NCI-H226 (cell line): ENCODE measurements at regions not wholly inside any gene's neighbourhood (a gene's known extent, or its start where the extent isn't known, plus 50 kb on each side); places are given as distances from the start of the nearest gene placed in this dataset.

Experiments
- DNase-seq: peaks from one replicate; pipeline ENCODE4 v3.0.0-alpha.2; 2015

DNA sequence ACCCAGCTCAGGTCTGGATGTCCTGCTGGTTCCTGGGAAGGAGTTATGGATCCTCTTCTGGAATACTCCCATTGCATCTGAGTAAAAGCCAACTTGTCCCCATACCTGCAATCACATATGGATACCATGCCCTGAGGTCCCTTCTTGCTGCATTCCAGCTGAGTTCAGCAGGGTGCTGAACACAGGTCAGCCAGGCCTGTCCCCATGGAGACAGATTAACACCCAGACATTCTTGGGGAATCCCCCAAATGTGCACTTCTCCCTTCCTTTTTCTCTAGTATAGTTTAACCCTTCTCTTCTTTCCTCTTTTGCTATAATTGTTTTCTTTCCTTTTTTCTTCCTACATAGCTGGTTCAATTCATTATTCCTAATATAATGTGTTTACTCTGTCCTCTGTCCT is 799.6 kb upstream of the HS6ST1 start:
- no peak for DNase-seq

DNA sequence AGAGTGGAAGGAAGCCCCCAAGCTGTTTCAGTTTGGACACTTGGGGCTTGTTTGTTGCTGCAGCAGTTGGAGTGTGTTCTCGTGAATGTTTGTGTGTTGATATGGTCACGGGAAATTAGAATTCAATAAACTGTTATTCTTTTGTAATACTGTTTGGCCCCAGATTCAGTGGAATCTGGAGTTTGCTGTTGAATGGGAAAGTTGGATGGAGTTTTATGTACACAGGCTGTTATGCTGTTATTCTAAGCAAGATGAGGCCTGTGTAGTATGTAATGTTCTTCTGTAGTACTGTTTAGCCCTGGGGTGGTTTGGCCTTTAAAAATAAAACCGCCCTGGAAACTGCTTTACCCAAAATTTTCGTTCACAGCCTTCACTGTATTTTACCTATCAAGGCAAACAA is 810.4 kb upstream of the HS6ST1 start:
- no peak for DNase-seq

DNA sequence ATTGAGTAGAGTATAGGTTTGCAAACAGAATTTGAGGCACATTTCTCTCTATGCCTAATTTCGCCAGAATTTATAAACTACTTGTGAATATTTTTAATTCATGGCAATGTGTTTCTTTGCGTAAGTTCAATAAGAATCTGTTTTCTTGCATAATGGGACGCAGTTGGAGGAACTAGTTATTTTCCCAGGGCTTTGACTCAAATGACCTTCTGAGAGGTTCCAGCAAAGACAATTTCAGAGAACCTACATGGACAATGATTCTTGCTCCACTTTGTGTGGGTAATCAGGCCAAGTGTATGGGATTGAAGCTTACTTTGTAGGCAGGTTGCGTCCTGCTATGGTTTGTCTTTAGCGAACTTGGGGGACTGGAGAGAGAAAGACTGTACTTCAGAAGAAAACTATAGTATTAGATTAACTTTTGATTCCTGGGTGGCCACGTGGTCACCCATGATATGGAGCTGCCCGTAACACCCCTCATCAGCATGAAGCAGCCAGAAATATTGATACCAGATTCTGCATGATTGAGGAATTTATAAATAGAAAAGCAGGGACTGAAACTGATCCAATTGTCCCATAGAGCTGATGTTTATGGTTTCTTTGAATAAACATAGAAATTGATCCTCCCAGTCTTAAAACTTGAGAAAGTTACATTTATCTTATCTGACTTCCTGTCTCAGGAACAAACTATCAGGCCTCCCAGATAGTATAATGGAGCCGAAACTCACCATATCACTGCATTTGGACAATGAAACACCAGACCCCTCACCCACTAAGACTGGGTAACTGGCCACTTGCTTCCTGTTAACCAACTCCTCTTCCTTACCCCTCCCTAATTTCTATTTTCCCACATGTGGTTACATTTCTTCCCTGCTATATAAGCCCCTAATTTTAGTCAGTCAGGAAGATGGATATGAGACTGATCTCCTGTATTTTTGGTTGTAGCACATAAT is 815.3 kb upstream of the HS6ST1 start:
- DNase-seq, result no peak

DNA sequence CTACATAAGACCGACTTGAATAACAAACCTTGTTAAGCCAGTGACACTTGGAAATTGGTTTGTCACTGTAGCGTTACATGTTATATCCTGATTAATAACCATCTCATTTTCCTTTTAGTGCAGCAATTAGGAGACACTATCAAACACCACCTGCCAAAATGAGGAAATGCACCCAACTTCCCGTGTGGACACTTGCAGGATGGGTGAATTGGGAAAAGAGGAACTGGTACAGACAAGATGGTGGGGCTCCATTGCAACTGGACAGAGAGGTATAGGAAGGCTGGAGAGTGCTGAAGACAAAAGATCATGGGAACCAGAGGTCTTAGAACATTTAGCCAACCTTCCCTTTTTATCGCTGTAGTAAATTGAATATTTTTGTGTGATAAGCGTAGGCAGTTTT is 816.3 kb upstream of the HS6ST1 start:
- DNase-seq, result no peak

DNA sequence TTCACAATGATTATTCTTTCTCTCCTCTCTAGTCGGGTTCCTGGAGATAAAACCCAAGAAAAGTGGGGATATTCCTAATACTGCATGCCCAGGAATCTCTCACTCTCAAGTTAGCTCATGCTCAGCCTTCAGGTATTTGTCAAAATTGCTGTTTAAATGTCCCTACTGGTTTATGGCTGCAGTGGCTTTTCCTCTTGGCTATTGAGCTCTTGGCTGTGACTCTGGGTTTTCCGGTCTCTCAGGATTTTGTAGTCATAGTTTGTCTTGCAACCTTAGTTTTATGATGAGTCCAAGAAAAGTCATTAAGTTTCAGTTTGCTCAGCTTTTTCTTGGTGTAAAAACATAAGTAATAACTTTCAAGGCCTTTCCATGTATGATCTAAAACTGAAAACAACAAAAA is 820.7 kb upstream of the HS6ST1 start:
- no peak for DNase-seq

DNA sequence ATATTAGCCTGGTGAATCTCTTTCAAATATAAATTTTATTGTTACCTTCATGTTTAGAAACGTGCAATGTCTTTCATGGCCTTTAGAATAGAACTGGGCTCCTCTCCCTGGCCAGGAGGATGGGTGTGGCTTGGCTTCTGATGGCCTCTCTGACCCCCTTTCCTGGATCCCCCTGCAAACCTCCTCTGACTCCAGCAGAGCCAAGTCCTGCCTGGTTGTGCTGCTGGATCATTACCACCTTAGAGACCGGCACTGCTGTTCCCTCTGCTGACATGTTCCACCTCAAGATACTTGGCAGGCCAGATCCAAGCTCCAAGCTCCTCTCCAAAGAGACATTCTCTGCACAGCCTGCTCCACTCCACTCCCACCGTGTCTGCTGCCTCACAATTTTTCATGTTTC is 823.8 kb upstream of the HS6ST1 start:
- no peak for DNase-seq

DNA sequence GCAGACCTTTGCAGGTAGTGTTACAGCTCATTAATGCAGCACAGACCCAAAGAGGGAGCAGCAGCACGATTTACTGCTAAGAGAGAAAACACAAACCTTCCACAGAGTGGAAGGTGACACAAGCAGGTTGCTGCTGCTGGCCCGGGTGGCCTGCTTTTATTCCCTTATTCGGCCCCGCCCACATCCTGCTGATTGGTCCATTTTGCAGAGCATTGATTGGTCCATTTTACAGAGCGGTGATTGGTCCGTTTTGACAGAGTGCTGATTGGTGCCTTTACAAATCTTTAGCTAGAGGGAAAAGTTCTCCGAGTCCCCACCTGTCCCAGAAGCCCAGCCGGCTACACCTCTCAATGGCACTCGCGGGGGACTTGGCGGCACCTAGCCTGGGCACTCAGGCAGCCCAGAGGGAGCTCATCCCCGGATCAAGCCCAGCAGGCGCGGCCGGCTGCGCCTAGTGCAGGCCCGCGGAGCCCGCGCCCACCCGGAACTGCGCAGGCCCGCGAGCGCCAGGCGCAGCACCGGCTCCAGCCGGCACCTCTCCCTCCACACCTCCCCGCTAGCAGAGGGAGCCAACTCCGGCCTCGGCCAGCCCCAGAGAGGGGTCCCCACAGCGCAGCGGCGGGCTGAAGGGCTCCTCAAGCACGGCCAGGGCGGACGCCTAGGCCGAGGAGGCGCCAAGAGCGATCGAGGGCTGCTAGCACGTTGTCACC is 825.6 kb upstream of the HS6ST1 start:
- DNase-seq, result no peak

DNA sequence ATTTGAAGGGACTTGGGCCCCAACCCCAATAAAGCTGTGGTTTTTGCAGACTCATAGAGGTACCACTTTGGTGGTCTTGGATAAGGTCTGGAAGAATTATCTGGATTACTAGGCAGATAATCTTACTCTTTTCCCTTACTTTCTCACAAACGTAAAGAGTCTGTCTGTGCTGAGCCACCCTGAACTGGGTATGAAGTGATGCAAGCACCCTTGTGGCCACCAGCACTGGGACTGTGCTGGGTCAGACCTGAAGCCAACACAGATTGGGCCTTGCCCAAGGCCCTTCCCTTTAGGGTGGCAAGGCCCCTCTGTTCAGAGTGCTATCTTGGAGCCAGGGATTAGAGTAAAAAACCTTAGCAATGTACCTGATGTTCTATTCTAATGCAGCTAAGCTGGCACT is 827.0 kb upstream of the RAB6C start:
- DNase-seq, result no peak

DNA sequence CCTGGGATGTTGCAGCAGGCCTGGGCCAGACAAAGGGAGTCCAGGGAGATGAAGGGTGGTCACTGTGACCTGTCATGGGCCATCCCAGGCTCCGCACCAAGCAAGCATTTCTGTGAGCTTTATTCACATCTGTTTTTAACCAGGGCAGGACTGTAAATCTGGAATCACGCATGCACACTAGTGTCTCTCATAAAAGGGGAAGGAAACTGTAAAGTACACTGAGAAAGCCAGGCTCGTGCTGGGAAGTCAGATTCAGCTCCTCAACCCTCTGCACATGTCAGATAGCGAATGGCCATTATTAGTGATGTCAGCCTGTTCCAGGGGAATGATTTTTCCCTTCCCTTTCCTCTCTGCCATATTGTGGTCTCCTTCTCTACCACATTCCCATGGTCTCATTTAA is 818.6 kb upstream of the RAB6C start:
- DNase-seq, result no peak

DNA sequence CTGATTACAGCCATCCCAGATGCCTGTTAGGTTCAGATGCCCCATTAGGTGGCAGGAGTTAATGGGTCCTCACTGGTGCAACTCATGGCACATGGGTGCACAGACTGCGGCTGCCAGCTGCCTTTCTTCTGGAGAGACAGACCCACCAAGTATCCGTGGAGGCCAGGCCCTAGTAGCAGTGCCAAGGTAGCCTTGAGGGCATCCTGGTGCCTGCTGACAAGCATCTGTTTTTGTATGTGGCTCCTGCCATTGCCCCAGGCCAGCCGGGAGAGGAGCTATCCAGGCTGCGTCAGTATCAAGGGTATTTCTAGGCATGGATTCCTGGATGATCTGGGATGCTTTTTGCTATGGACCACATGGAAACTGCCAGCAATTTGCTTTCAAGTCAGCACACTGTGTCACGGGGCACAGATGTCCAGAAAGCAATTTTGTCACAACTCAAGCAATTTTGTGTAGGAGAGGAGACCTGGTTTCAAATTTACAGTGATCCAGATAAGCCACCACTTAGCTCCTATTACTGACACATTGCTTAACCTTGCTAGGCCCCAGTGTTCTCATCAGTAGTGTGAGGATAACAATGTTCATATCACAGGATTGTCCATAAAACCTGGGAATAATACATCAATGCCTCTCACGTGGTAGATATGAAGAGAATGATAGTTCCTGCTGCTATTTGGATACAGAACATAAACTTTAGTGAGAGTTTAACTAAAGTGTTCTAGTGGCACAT is 815.1 kb upstream of the RAB6C start:
- DNase-seq, result no peak

DNA sequence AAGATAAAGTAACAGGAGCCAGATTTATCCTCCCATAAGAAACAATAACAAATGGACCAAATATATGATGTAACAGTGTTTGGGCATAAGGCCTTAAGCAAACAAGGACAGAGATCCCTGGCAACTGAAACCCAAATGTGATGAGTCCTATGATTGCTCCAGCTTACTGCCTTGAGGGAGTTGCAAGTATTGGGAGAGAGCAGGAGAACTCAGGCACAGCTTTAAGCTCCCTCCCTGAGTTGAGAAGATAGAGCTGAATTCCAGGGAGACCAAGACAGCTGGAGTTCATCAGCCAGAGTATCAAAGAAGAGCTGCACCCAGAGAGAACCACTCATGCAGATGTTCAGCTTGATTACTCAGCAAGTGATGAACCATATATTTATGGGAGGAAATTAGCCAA is 814.5 kb upstream of the RAB6C start:
- no peak for DNase-seq

DNA sequence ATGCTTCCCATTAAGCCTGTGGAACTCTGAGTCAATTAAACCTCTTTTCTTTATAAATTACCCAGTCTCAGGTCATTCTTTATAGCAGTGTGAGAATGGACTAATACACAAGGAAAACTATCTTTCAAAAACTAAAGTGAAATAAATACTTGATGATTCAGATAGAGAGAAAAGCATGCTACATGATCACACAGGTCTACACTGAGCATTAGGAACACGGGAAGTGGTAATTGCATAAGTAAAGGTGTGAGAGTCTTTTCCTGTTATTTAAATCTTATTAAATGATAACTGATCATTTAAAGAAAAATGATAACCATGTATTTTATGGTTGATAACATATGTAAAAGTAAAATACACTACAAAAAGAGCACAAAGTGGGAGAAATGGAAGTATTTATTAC is 812.0 kb upstream of the RAB6C start:
- DNase-seq, result no peak

DNA sequence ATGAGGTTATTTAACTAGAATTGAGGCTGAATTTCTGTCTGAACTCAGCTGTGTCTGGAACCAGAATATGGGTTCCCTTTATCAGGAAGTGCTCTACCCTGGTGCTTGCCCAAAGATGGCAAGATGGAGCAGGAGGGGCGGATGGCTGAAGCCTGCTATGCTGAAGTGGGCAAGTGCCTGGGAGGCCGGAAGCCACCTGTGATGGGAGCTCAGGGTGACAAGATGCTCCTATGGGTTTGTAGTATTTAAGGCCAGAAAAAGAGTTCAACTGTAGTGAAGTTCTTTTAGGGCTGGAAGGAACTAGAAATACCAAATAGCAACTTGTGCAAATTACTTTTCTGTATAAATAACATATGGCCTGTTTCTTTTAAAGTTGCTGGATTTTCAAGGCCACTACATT is 808.9 kb upstream of the RAB6C start:
- DNase-seq, result no peak

DNA sequence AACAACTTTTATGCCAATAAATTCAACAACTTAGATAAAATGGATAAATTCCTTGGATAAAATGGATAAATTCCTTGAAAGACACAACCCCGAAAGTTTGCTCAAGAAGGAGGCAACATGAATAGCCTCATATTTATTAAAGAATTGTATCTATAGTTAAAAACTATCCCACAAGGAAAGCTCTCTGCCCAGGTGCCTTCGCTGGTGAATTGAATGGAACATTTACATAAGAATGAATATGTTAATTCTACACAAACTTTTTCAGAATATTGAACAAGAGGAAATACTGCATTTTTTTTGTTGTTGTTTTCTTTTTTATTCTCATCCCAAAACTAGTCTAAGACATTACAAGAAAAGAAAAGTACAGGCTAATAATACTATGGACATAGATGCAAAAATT is 805.3 kb upstream of the RAB6C start:
- no peak for DNase-seq

DNA sequence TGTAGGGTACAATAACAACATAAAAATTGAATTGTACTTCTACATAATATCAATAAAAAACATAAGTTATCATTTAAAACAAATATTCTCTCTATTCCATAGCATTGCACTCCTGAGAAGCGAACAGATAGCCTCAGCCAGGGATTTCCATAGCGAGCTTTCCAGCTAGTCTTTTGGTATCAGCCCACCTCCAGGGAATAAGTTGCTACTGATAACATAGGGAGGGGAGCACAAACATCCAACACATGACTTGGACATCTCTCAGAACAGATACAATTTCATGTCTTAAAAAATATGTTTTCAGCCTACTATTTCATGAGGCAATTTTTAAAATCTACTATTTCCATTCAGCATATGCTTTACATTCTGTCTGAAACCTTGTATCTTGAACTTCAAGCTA is 804.4 kb upstream of the RAB6C start:
- no peak for DNase-seq

DNA sequence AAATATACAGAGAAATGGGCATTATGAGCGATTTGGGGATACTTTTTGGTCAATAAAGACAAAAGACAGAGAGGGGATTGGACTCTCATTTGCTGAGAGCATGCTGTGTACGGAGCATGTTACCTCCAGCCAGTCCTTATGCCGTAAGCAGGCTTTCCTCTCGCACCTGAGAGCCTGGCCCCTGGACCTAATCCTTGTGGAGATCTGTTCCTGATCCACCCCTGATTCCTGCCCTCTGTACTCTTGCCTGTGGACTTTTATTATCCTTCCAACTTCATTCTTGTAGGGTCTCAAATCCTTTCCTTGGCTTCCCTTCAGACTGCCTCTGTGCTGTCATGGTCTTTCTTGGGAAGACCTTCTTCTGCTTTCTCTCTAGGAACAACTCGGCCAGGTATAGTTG is 803.1 kb upstream of the RAB6C start:
- DNase-seq, result no peak

DNA sequence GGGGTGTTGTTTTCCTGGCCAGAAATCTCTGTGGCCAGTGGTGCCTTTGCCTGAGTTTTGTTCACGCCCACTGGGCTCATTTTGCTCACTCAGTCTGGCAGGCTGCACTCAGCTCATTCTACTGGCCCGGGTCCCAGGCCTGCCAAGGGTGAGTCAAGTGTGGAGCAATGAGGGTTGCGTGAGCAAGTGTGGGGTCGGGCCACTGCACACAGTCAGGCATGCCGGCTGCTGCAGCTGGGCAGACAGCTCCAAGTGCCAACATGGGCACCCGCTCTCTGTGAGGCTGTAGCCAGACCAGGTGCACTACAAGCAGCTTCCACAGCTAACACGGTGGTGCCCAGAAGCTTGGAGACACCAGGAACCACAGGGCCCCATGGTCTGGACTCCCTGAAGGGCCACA is 801.1 kb upstream of the RAB6C start:
- DNase-seq, result peak; percentile 22

DNA sequence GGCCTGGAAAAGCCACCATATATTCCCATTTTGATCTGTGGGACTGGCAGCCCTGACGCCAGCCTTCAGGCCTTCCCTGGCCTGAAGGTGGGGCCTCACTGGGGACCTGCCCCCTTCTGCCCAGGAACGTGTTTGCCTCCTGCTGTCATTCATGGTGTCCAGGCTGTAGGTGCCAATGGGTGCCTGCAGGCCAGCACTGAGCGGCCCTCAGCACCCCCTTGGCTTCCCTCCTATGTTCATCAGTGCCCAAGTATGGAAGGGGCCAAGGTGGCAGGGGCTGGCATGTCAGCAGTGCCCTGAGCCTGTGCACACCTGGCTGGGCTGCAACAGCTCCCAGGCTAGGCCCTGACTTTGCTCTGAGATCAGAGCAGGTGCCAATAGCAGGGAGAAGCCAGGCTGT is 800.3 kb upstream of the RAB6C start:
- no peak for DNase-seq

DNA sequence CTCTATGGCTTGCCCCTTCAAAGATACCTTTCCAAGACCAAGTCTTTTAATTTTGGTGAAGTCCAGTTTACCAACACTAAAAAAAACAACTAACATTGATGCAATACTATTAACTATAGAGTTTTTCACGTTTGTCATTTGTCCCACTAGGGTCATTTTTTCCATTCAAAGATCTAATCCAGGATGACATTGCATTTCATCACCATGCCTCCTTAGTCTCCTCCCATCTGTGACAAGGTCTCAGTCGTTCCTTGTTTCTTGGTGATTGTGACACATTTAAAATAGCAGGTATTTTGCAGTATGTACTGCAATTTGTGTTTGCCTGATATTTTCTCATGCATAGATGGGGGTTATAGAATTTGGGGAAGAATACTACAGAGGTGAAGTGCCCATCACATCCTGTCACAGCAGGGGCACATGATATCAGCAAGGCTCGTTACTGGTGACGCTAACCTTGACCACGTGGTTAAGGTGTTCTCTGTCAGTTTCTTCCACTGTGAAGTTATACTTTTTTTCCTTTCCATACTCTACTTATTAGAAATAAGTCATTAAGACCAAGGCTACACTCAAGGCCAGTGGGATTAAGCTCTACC is 799.2 kb upstream of the RAB6C start:
- no peak for DNase-seq

DNA sequence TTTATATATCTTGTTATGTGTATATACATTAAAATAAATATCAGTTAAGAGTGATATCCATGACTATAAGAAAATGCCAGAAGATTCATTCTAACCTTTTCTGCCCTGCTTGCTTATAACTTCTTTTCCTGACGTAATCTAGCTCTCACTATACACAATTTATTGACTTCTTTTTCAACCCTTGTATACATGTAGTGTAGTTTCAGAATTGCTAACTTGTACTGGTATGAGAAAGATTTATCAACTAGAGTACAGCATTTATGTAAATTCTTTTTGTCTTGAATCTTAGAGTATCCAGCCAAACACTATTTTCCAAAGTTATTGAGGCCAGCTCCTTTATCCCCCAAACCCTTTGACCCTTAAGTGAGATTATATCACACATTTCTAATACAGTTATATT is 798.0 kb upstream of the RAB6C start:
- no peak for DNase-seq

DNA sequence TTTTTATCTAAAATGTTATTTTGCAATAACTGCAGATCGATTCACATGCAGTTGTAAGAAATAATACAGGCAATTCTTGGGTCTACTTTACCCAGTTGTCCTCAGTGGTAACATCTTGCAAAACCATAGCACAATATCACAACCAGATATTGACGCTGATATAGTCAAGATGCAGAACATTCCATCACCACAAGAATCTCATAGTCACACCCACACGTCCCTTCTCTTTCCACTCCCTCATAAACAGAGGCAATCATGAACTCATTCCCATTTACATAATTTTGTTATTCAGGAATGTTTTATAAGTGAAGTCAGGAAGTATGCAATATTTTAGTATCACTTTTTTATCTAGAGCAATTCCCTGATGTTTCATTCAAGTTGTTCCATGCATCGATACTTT is 797.5 kb upstream of the RAB6C start:
- no peak for DNase-seq

DNA sequence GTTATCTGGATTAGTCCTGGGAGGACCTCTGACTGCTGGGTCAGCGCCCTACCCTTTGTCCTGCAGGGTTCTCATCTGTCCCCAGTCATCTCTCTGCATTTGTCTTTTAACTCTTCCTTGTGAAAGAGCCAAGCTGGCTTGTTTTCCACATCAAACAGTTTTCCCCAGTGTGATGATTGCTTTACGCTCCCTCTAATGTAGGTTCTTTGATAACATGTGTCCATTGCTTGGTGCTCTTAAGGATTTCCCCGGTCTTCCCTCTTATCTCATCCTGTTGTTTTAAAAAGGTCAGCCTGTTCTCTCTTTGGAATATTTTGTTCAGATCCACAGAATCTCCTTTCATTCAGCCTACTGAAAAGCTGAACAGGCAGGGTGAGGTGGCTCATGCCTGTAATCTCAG is 792.1 kb upstream of the RAB6C start:
- DNase-seq, result no peak

DNA sequence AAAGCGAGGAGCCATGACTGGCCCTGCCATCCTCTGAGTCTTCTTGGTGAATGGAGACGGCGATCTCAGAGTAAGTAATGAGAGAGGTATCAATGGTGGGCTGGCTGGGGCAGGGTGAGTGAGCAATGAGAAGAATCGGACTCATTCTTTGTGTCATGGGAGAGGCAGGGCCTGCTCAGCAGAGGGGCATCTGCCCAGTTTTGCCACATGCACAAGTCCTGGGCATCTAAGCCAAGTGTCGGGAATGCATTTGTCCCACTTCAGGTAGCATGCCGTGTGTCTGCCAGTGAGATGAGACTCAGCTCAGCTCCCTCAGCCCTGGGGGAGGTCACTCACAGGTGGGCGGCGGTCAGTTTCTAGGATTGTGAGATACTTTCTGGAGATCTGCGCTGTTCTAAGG is 791.0 kb upstream of the RAB6C start:
- DNase-seq, result no peak
